Activated CD8-positive, alpha-beta memory T cell treated with anti-CD3 and anti-CD28 coated beads, Interleukin-2, amount 50 U/mL, for 24 hours (primary cell): ENCODE measurements at regions not wholly inside any gene's neighbourhood (a gene's known extent, or its start where the extent isn't known, plus 50 kb on each side); places are given as distances from the start of the nearest gene placed in this dataset.

Experiments used
- DNase-seq: peaks from one replicate; pipeline ENCODE4 v3.0.0-alpha.2; 2020; ENCODE audit errors: extremely low read depth

DNA sequence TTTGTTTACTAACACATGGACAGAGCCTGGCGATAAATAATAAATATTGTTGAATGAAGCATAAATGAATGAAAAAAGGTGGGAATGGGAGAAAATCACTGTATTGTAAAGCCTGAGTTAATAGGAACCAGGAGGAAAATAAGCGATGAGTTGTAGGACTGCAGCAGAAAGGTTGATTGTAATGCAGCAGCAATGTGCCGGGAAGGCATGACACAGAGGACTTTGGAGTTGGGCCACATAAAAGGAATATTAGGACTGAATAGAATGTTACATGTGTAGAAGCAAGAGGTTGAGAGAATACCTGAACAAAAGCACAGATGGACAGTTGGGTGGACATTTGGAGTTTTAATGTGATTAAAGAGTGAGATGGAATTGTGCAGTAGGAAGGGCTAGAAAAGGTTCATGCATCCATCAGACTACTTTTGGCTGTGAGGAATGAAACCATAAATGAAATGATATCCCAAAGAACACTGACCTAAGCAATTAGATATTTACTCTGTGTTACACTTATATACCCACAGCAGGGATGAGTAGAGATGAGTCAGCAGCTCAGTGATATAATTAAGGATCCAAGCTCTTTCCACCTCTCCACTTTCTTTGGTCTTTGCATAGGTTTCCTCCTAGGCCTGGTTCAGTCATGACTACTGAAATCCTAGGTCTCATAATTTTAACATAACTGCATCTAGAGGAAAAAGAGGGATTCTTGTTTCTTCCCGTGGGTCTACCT is 55.4 kb downstream of the CCER1 start:
- no peak for DNase-seq

DNA sequence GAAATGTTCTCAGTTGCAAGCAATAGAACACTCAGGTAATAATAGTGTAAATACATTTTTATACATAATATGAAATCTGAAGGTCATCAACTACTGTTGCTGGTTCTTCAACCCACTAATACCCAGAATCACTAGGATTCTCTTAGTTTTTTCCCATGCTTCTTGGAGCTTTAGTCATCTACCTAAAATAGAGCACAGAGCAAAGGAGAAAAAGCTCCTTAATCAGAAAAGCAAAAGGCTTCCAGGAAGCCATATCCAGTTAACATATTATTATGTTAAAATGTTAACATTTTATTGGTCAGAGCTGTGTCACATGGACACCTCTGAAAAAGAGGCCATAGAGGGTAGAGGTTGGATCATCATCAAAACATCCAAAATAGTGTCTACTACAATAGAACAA is 57.0 kb downstream of the CCER1 start:
- DNase-seq: no peak

- DNase-seq: no peak
These were observed 57.7 kb downstream of the CCER1 start for GRCh38 chr12:90897316-90897715.

DNA sequence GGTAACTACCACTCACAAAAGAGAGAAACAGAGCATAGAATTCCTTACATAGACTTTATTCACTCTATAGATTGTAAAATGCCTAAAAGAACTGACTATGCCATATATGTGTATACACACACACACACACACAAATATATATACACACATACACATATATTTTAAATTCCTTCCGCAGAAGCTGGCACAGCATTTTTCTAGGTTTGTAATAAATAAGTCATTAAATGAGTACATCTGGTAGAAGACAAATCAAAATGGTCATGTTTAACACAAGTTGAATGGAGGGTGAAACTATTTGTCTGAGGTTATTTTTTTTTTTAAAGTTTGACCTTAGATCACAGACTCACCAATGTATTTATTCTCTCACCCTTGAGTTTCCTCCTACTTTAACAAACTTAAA is 58.2 kb downstream of the CCER1 start:
- DNase-seq: no peak

DNA sequence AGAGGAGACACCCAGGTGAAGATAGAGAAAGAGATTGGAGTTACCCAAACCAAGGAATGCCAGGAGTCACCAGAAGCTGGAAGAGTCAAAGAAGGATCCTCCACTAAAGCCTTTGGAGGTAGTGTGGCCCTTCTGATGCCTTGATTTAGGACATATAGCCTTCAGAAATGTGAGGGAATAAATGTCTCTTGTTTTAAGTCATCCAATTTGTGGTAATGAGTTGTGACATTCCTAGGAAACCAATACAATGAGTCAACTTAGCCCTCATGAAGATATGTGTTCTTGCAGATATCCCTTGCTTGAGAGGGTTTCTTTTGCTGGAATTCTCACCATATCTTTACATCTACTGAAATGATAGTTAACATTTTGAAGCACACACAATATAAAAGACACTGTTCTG is 58.8 kb downstream of the CCER1 start:
- DNase-seq: no peak

GRCh38 chr12:90888316-90888715 is 66.7 kb downstream of the CCER1 start:
- DNase-seq: no peak

DNA sequence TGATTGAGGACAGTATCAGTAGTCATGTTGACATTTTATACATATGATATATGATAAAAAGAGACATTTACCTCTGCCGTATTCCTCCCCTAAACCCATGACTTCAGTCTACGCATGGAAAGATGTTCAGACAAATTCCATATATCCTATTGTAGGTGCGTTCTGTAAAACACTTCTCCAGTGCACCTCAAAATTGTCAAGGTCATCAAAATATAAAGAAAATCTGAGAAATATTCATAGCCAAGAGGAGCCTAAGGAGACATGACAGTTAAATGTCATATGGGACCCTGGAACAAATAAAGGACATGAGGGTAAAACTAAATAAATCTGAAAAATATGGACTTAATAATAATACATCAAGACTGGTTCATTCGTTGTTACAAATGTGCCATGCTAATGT is 71.5 kb downstream of the CCER1 start:
- DNase-seq: no peak

DNA sequence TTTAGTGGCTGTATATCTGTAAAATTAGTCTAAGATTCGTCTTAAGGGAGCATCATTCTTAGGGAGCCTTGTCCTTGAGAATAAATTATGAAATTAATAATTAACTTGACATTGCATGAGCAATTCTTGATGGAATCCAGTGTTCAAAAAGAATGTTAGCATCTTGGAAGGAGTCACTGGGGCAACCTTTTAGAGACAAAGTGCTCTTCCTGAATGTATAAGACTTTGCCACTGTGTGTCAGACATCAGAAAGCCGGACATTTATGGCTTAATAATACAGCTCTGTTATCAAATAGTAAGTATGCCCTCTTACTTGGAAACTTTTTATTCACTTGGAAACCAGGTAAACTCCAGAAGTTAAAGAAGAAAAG is 83.3 kb downstream of the CCER1 start:
- no peak for DNase-seq

- DNase-seq: no peak
These were observed 83.8 kb downstream of the CCER1 start for GRCh38 chr12:90870971-90871725.

DNA sequence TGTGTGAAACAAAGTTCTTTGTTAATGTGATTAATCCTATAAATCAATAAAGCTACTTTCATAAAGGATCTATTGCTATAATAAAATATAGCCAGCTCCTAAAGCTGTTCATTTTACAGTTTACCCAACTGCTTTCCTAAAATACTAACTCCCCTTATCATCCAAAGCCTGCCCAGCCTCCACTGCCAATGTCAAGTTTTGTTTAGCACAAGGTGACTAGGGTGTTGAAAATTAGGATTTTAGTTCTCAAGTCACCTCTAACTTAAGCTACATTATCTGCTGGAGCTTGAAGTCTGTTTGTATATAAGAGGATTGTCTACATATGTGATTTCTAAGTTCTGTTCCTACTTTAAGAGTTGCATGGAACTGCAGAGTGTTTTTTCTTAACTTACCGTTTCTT is 86.3 kb downstream of the CCER1 start:
- no peak for DNase-seq

GRCh38 chr12:90859591-90859990 is 95.4 kb downstream of the CCER1 start:
- DNase-seq: no peak

- DNase-seq: no peak
These were observed 96.7 kb downstream of the CCER1 start for GRCh38 chr12:90858252-90858651.

GRCh38 chr12:90855534-90855933 is 99.4 kb downstream of the CCER1 start:
- no peak for DNase-seq

- no peak for DNase-seq
These were observed 100.8 kb downstream of the CCER1 start for GRCh38 chr12:90854136-90854689.

DNA sequence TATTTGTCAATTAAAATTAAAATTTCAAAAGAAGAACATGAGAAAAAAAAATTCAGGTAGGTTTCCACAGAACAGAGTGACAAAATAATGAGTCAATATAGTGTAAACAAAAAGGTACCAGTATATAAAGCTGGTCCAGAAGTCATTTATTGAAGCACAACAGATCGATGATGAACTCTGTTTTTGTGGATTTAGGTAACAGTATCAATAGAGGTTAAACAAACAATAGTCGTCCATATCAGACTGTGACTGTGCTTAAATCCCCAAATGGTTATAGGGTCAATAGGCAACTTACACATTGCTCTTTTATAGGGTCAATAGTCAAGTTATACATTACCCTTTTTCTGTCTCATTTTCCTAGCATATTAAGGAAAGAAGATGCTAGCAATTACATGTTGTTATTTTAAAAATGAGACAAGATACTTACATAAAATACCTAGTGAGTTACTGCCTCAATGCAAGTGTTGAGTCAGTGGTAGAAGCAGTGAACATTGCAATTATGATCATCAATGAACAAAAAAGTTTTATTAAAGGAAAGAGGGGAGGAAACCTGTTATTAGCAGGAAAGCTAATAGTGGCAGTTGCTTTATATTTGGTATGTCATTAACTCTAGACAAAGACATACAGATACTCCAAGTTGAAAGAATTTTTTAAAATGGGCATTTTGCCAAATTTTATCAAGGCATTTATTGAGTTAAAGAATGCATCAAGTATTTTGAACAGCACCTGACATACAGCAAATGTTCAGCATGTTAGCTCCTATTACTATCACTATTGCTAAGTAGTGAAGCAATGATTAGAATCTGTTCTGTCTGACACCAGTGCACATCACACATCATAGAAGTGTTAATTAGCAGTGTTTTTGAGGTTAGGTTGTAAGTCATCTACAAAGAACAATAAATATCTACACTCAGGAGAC is 102.9 kb downstream of the CCER1 start:
- no peak for DNase-seq

- no peak for DNase-seq
These were observed 112.5 kb downstream of the CCER1 start for GRCh38 chr12:90842477-90842876.

- DNase-seq: no peak
These were observed 113.6 kb downstream of the CCER1 start for GRCh38 chr12:90841336-90841735.

GRCh38 chr12:90839346-90839745 is 115.6 kb downstream of the CCER1 start:
- no peak for DNase-seq

GRCh38 chr12:90836689-90837088 is 118.3 kb downstream of the CCER1 start:
- no peak for DNase-seq

DNA sequence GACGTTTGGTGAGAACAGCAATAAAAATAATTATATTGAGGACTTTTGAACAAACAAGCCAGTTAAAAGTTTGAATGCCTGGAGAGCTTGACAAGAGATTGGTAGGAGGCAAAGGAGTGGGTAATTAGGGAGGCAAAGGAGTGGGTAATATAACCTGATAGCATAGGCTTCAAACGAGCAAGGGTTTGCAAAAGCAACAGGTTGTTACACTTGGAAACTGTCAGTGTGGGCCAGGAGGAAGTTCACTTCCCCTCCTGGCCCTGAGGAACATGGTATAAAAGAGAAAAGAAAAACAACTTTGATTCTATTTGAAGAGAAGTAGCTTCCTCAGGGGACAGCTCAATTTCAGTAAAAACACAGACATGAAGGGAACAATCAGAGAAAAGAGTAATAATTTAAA is 121.7 kb downstream of the CCER1 start:
- no peak for DNase-seq

DNA sequence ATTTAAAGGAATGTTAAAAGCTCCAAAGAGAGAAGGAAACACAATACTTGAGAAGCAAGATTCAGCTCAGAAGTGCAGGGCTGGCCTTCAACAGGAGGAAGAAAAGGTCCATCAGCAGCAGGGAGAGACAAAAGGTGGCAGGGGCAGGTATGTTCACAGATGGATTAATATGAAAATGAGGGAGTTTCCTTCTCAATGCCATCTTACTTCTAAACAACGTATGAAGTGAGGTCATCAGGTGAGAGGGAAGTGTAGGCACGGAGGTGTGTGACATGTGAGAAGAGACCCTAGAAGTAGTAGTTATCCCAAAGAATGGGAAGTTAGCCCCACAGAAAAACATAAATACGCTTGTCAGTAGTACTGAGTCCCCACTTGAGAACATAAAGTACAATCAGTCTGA is 122.5 kb downstream of the CCER1 start:
- no peak for DNase-seq

GRCh38 chr12:90831712-90832111 is 123.3 kb downstream of the CCER1 start:
- DNase-seq: no peak
